ENCODE measurements at regions not wholly inside any gene's neighbourhood (a gene's known extent, or its start where the extent isn't known, plus 50 kb on each side); places are given as distances from the start of the nearest gene placed in this dataset.

DNA sequence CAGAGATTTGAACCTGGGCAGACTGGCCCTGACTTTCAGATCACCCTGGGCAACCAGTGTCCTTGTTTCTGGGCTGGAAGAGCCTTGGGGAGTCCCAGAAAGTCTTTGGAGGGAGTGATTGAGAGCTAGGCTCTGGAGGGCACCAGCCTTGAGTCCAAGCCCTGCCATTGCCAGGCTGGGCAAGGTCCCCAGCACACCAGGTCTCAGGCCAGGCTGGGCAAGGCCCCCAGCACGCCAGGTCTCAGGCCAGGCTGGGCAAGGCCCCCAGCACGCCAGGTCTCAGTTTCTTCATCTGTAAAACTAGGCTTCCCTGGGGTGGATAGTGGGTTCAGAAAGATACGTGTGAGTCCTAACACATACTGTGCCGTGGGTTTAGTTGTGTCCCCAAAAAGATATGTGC is 135.0 kb downstream of the IRF8 start:
- ATAC-seq (no peak; a peak in 1 of 6 replicates), DNase-seq (ENCODE audit: low read depth in 1 of 2, low spot score in 1 of 2) (no peak), FAIRE-seq (no peak)
- ChIA-PET POLR2A (no interaction called here), CTCF (interaction anchor here (1.3 kb wide), 2 partner anchors 9 to 213 kb away, joined by 3 to 5 read pairs; no protein-coding TSS in a partner anchor)
- Histone ChIP-seq H3K27ac (no peak overlapping the region), H3K4me3 (no peak overlapping the region), H3K4me2 (no peak overlapping the region), H3K9me3 (no peaks in the 10 kb centered on the region), H3K4me1 (no peaks in the 10 kb centered on the region)
- WGBS (ENCODE audit: missing lambda C conversion rate), result 32% methylated on average over 3 of the region's 4 CpGs
- TF ChIP-seq REST (IDR thresholded peaks at IDR 0.05), result no peak
- TF ChIP-seq FOSB (CRISPR knock-in tag; IDR thresholded peaks at IDR 0.05), result no peak
- TF ChIP-seq USF2 (IDR thresholded peaks at IDR 0.05), result no peak
- TF ChIP-seq RARB (CRISPR knock-in tag; IDR thresholded peaks at IDR 0.05), result no peak
- no peak for TF ChIP-seq RCOR1 (IDR thresholded peaks at IDR 0.05; ENCODE audit: low read depth, low read length)
- TF ChIP-seq GATA3 (IDR thresholded peaks at IDR 0.05; ENCODE audit: borderline replicate concordance), result no peak
- TF ChIP-seq MAZ (IDR thresholded peaks at IDR 0.05; ENCODE audit: borderline replicate concordance, low read depth, low read length), result no peak
- TF ChIP-seq, protein P1, sequence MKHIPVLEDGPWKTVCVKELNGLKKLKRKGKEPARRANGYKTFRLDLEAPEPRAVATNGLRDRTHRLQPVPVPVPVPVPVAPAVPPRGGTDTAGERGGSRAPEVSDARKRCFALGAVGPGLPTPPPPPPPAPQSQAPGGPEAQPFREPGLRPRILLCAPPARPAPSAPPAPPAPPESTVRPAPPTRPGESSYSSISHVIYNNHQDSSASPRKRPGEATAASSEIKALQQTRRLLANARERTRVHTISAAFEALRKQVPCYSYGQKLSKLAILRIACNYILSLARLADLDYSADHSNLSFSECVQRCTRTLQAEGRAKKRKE (CRISPR knock-in tag; IDR thresholded peaks at IDR 0.05; ENCODE audit: low read depth), result no peak
- no peak for TF ChIP-seq CBX2 (IDR thresholded peaks at IDR 0.05; ENCODE audit: borderline replicate concordance, low read depth)
- TF ChIP-seq HOXB13 (CRISPR knock-in tag; IDR thresholded peaks at IDR 0.05; ENCODE audit: low read depth), result no peak
- TF ChIP-seq ZC3H11A (IDR thresholded peaks at IDR 0.05), result no peak
- TF ChIP-seq, protein P2, sequence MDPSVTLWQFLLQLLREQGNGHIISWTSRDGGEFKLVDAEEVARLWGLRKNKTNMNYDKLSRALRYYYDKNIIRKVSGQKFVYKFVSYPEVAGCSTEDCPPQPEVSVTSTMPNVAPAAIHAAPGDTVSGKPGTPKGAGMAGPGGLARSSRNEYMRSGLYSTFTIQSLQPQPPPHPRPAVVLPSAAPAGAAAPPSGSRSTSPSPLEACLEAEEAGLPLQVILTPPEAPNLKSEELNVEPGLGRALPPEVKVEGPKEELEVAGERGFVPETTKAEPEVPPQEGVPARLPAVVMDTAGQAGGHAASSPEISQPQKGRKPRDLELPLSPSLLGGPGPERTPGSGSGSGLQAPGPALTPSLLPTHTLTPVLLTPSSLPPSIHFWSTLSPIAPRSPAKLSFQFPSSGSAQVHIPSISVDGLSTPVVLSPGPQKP (IDR thresholded peaks at IDR 0.05; ENCODE audit: low read depth, low read length), result no peak
- TF ChIP-seq EHMT2 (IDR thresholded peaks at IDR 0.05; ENCODE audit: low read depth), result no peak
- TF ChIP-seq CHD2 (IDR thresholded peaks at IDR 0.05; ENCODE audit: low read length, partially characterized antibody), result no peak

DNA sequence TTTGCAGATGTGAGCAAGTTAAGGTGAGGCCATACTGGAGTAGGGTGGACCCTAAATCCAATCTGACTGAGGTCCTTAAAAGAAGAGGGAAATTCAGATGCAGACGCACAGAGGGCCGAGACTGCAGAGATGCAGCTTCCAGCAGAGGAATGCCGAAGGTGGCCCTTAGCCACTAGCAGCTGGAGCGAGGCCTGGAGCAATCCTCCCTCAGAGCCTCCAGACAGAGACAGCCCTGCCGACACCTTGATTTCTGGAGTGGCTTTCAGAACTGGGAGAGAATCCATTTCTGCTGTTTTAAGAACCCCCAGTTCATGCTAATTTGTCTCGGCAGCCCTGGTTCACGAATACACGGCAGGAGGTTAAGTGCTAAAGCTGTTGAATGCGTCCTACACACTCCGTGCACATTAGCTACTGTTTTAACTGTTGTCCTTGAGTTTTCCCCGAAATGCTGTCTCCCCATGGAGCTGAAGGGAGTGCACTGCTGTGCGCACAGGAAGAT is 135.5 kb downstream of the IRF8 start:
- no peak for ATAC-seq
- no peak for DNase-seq (ENCODE audit: low read depth in 1 of 2, low spot score in 1 of 2)
- no peak for FAIRE-seq
- no peaks in the 10 kb centered on the region for H3K9me3 ChIP-seq
- H3K4me3 ChIP-seq, result no peak overlapping the region
- H3K4me1 ChIP-seq, result no peaks in the 10 kb centered on the region
- POLR2A ChIA-PET, result no interaction called here
- 72% methylated on average over 12 of the region's 12 CpGs for WGBS (ENCODE audit: missing lambda C conversion rate)
- TF ChIP-seq TP53 (CRISPR knock-in tag; IDR thresholded peaks at IDR 0.05) (no peak), ZFP36 (IDR thresholded peaks at IDR 0.05; ENCODE audit: borderline replicate concordance, partially characterized antibody) (no peak), CBX8 (IDR thresholded peaks at IDR 0.05) (no peak), TFCP2L1 (CRISPR knock-in tag; IDR thresholded peaks at IDR 0.05) (no peak), MYC (IDR thresholded peaks at IDR 0.05; ENCODE audit: borderline replicate concordance, low read length) (no peak), PHF8 (IDR thresholded peaks at IDR 0.05; ENCODE audit: borderline replicate concordance, low read depth) (no peak), FOSL2 (IDR thresholded peaks at IDR 0.05) (no peak), FOSL2 (CRISPR knock-in tag; IDR thresholded peaks at IDR 0.05) (no peak), HDAC2 (IDR thresholded peaks at IDR 0.05) (no peak)
- CTCF ChIA-PET, result interaction anchor here (0.7 to 1.3 kb wide), 5 partner anchors 9 to 493 kb away, joined by 3 to 4 read pairs (median 3); no protein-coding TSS in a partner anchor
- H3K4me2 ChIP-seq, result no peak overlapping the region
- no peak overlapping the region for H3K27ac ChIP-seq

Measured in A549 (cell line).